Stimulated activated CD4-positive, alpha-beta T cell treated with anti-CD3 and anti-CD28 coated beads, Interleukin-4, amount 100 ng/mL, for 1 hour (primary cell): ENCODE measurements at regions not wholly inside any gene's neighbourhood (a gene's known extent, or its start where the extent isn't known, plus 50 kb on each side); places are given as distances from the start of the nearest gene placed in this dataset.
"Not testable (repeated sequence)": the region's sequence is repeated elsewhere in the genome, so short reads cannot be mapped to it uniquely, and the experiment has no call there.

Source experiments
- DNase-seq: peaks from one replicate; pipeline ENCODE4 v3.0.0-alpha.2; 2020

GRCh38 chr15:62903437-62903836 lies 139.1 kb upstream of the TPM1 start:
- no peak for DNase-seq

GRCh38 chr15:62904041-62904910 lies 138.3 kb upstream of the TPM1 start:
- no peak for DNase-seq

- DNase-seq = no peak
These were observed 135.9 kb upstream of the TPM1 start for GRCh38 chr15:62906627-62907026.

- no peak for DNase-seq
These were observed 135.3 kb upstream of the TPM1 start for GRCh38 chr15:62907275-62907674.

GRCh38 chr15:62908341-62908740 lies 134.2 kb upstream of the TPM1 start:
- not testable (repeated sequence) for DNase-seq

GRCh38 chr15:62909257-62909656 lies 133.3 kb upstream of the TPM1 start:
- DNase-seq = no peak

- DNase-seq = no peak
These were observed 130.3 kb upstream of the TPM1 start for GRCh38 chr15:62912282-62912681.

- DNase-seq = no peak
These were observed 129.7 kb upstream of the TPM1 start for GRCh38 chr15:62912808-62913207.

- DNase-seq = no peak
These were observed 129.3 kb upstream of the TPM1 start for GRCh38 chr15:62913246-62913645.

GRCh38 chr15:62914461-62915079 lies 128.0 kb upstream of the TPM1 start:
- DNase-seq = no peak

- no peak for DNase-seq
These were observed 121.7 kb upstream of the TPM1 start for GRCh38 chr15:62920682-62921502.

GRCh38 chr15:62922514-62922913 lies 120.0 kb upstream of the TPM1 start:
- no peak for DNase-seq

GRCh38 chr15:62925875-62926274 lies 116.7 kb upstream of the TPM1 start:
- DNase-seq = no peak

GRCh38 chr15:62927196-62927595 lies 115.4 kb upstream of the TPM1 start:
- no peak for DNase-seq

GRCh38 chr15:62927836-62928235 lies 114.7 kb upstream of the TPM1 start:
- no peak for DNase-seq

GRCh38 chr15:62928242-62928999 lies 114.1 kb upstream of the TPM1 start:
- DNase-seq = no peak

GRCh38 chr15:62929000-62929357 lies 113.6 kb upstream of the TPM1 start:
- DNase-seq = no peak

- DNase-seq = no peak
These were observed 110.9 kb upstream of the TPM1 start for GRCh38 chr15:62931650-62932049.

- DNase-seq = no peak
These were observed 110.1 kb upstream of the TPM1 start for GRCh38 chr15:62932436-62932835.

GRCh38 chr15:62933386-62933785 lies 109.2 kb upstream of the TPM1 start:
- no peak for DNase-seq

GRCh38 chr15:62934236-62934971 lies 108.1 kb upstream of the TPM1 start:
- no peak for DNase-seq
